ENCODE measurements at regions not wholly inside any gene's neighbourhood (a gene's known extent, or its start where the extent isn't known, plus 50 kb on each side); places are given as distances from the start of the nearest gene placed in this dataset.
A peak's percentile ranks its signal among the peaks of the same experiment; 100 is the strongest.

GRCh38 chr7:51647486-51647885 lies 330.9 kb upstream of the COBL start:
- peak overlapping the region; percentile 78 for H3K4me2 ChIP-seq (ENCODE audit: low read length)

GRCh38 chr7:51645702-51646298 lies 329.2 kb upstream of the COBL start:
- no peak overlapping the region for H3K27ac ChIP-seq (ENCODE audit: low read depth, low read length)
- peaks cover 9% of the 10 kb centered on the region for H3K9me3 Mint-ChIP-seq (ENCODE audit: unreplicated experiment)
- H3K4me2 ChIP-seq (ENCODE audit: low read length): peak overlapping the region; percentile 32
- no peaks in the 10 kb centered on the region for H3K36me3 ChIP-seq (ENCODE audit: insufficient read depth, low read length)
- no peak overlapping the region for H2AFZ ChIP-seq (ENCODE audit: low read depth, low read length)
- H3K9ac ChIP-seq (ENCODE audit: low read length): peak overlapping the region; percentile 9
- H3K27me3 ChIP-seq (ENCODE audit: insufficient read depth, low read length): no peaks in the 10 kb centered on the region
- no peaks in the 10 kb centered on the region for H3K79me2 ChIP-seq (ENCODE audit: insufficient read depth, low read length)
- no peaks in the 10 kb centered on the region for H3K36me3 Mint-ChIP-seq (ENCODE audit: low read depth, unreplicated experiment)
- H3K27ac Mint-ChIP-seq (ENCODE audit: unreplicated experiment): no peak overlapping the region
- peaks cover 11% of the 10 kb centered on the region for H3K4me1 Mint-ChIP-seq (ENCODE audit: low read depth, unreplicated experiment)
- H4K20me1 ChIP-seq (ENCODE audit: insufficient read depth, low read length): no peaks in the 10 kb centered on the region
- H3K9me3 ChIP-seq (ENCODE audit: insufficient read depth, low read depth, low read length): no peaks in the 10 kb centered on the region
- TF ChIP-seq, protein P1, sequence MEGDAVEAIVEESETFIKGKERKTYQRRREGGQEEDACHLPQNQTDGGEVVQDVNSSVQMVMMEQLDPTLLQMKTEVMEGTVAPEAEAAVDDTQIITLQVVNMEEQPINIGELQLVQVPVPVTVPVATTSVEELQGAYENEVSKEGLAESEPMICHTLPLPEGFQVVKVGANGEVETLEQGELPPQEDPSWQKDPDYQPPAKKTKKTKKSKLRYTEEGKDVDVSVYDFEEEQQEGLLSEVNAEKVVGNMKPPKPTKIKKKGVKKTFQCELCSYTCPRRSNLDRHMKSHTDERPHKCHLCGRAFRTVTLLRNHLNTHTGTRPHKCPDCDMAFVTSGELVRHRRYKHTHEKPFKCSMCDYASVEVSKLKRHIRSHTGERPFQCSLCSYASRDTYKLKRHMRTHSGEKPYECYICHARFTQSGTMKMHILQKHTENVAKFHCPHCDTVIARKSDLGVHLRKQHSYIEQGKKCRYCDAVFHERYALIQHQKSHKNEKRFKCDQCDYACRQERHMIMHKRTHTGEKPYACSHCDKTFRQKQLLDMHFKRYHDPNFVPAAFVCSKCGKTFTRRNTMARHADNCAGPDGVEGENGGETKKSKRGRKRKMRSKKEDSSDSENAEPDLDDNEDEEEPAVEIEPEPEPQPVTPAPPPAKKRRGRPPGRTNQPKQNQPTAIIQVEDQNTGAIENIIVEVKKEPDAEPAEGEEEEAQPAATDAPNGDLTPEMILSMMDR (IDR thresholded peaks at IDR 0.05; ENCODE audit: insufficient read depth, low read depth, low read length): no peak
- no peak for TF ChIP-seq EZH2 (IDR thresholded peaks at IDR 0.05; ENCODE audit: insufficient read depth, low read length)
- no peak overlapping the region for H3K4me3 Mint-ChIP-seq (ENCODE audit: unreplicated experiment)
- FAIRE-seq (no peak), DNase-seq (ENCODE audit: low read depth) (no peak)
- H3K27me3 Mint-ChIP-seq (ENCODE audit: low read depth, unreplicated experiment): no peaks in the 10 kb centered on the region
- no peak overlapping the region for H3K4me3 ChIP-seq (ENCODE audit: insufficient read depth, low read depth, low read length)
- peaks cover 19% of the 10 kb centered on the region for H3K4me1 ChIP-seq (ENCODE audit: insufficient read depth, low read length)

More at GRCh38 chr7:51647486-51647885, 330.9 kb upstream of the COBL start:
- Mint-ChIP-seq H3K27ac (ENCODE audit: unreplicated experiment) (no peak overlapping the region), H3K27me3 (ENCODE audit: low read depth, unreplicated experiment) (no peaks in the 10 kb centered on the region), H3K4me3 (ENCODE audit: unreplicated experiment) (no peak overlapping the region), H3K9me3 (ENCODE audit: unreplicated experiment) (peaks cover 9% of the 10 kb centered on the region), H3K36me3 (ENCODE audit: low read depth, unreplicated experiment) (no peaks in the 10 kb centered on the region), H3K4me1 (ENCODE audit: low read depth, unreplicated experiment) (peaks cover 9% of the 10 kb centered on the region)
- TF ChIP-seq EZH2 (IDR thresholded peaks at IDR 0.05; ENCODE audit: insufficient read depth, low read length): no peak
- TF ChIP-seq, protein P1 (IDR thresholded peaks at IDR 0.05; ENCODE audit: insufficient read depth, low read depth, low read length): no peak
- Histone ChIP-seq H3K27me3 (ENCODE audit: insufficient read depth, low read length) (no peaks in the 10 kb centered on the region), H3K27ac (ENCODE audit: low read depth, low read length) (peak overlapping the region; percentile 8), H3K36me3 (ENCODE audit: insufficient read depth, low read length) (no peaks in the 10 kb centered on the region), H3K79me2 (ENCODE audit: insufficient read depth, low read length) (no peaks in the 10 kb centered on the region), H3K4me3 (ENCODE audit: insufficient read depth, low read depth, low read length) (peak overlapping the region; percentile 32), H4K20me1 (ENCODE audit: insufficient read depth, low read length) (no peaks in the 10 kb centered on the region), H3K4me1 (ENCODE audit: insufficient read depth, low read length) (peaks cover 19% of the 10 kb centered on the region), H3K9ac (ENCODE audit: low read length) (peak overlapping the region; percentile 34), H3K9me3 (ENCODE audit: insufficient read depth, low read depth, low read length) (no peaks in the 10 kb centered on the region), H2AFZ (ENCODE audit: low read depth, low read length) (no peak overlapping the region)
- DNase-seq (ENCODE audit: low read depth) (no peak), FAIRE-seq (no peak)

GRCh38 chr7:51645255-51645654 lies 328.6 kb upstream of the COBL start:
- H3K4me1 ChIP-seq (ENCODE audit: insufficient read depth, low read length): peaks cover 20% of the 10 kb centered on the region
- no peaks in the 10 kb centered on the region for H3K27me3 Mint-ChIP-seq (ENCODE audit: low read depth, unreplicated experiment)
- FAIRE-seq (no peak), DNase-seq (ENCODE audit: low read depth) (peak; percentile 51)
- H3K36me3 ChIP-seq (ENCODE audit: insufficient read depth, low read length): no peaks in the 10 kb centered on the region
- no peaks in the 10 kb centered on the region for H3K27me3 ChIP-seq (ENCODE audit: insufficient read depth, low read length)
- TF ChIP-seq, protein P1 (IDR thresholded peaks at IDR 0.05; ENCODE audit: insufficient read depth, low read depth, low read length): no peak
- no peak for TF ChIP-seq EZH2 (IDR thresholded peaks at IDR 0.05; ENCODE audit: insufficient read depth, low read length)
- H3K4me1 Mint-ChIP-seq (ENCODE audit: low read depth, unreplicated experiment): peaks cover 15% of the 10 kb centered on the region
- no peaks in the 10 kb centered on the region for H3K36me3 Mint-ChIP-seq (ENCODE audit: low read depth, unreplicated experiment)
- peak overlapping the region; percentile 9 for H3K9ac ChIP-seq (ENCODE audit: low read length)
- no peaks in the 10 kb centered on the region for H3K79me2 ChIP-seq (ENCODE audit: insufficient read depth, low read length)
- no peak overlapping the region for H3K4me3 Mint-ChIP-seq (ENCODE audit: unreplicated experiment)
- no peaks in the 10 kb centered on the region for H3K9me3 ChIP-seq (ENCODE audit: insufficient read depth, low read depth, low read length)
- no peak overlapping the region for H3K4me3 ChIP-seq (ENCODE audit: insufficient read depth, low read depth, low read length)
- H3K27ac Mint-ChIP-seq (ENCODE audit: unreplicated experiment): no peak overlapping the region
- H3K4me2 ChIP-seq (ENCODE audit: low read length): peak overlapping the region; percentile 32
- no peak overlapping the region for H3K27ac ChIP-seq (ENCODE audit: low read depth, low read length)
- no peaks in the 10 kb centered on the region for H4K20me1 ChIP-seq (ENCODE audit: insufficient read depth, low read length)
- peaks cover 9% of the 10 kb centered on the region for H3K9me3 Mint-ChIP-seq (ENCODE audit: unreplicated experiment)
- H2AFZ ChIP-seq (ENCODE audit: low read depth, low read length): no peak overlapping the region

All from astrocyte (in vitro differentiated cells and primary cell).